Coronary artery (tissue), 2 donors: ENCODE measurements at regions not wholly inside any gene's neighbourhood (a gene's known extent, or its start where the extent isn't known, plus 50 kb on each side); places are given as distances from the start of the nearest gene placed in this dataset.
A peak's percentile ranks its signal among the peaks of the same experiment; 100 is the strongest.

Experiments used
- DNase-seq: peaks from one replicate; pipeline ENCODE4 v3.0.0-alpha.2; 2017; ENCODE audit warnings: low spot score
- H3K27ac ChIP-seq, 2 donors: fragments of 200-600 bp; sonication (generic); one replicate each; pipeline ENCODE4 v1.5.1; 2016 to 2019
- H3K4me3 ChIP-seq: fragments of 200-600 bp; sonication (generic); 2 replicates; pipeline ENCODE4 v1.5.1; 2016; ENCODE audit warnings: mild to moderate bottlenecking, moderate library complexity
- TF ChIP-seq, protein P1 (sequence below): fragments of 200-600 bp; sonication (generic); IDR thresholded peaks from one replicate; pipeline ENCODE4 v1.5.1; 2019; ENCODE audit warnings: antibody characterized with exemption

- TF ChIP-seq, protein P1, sequence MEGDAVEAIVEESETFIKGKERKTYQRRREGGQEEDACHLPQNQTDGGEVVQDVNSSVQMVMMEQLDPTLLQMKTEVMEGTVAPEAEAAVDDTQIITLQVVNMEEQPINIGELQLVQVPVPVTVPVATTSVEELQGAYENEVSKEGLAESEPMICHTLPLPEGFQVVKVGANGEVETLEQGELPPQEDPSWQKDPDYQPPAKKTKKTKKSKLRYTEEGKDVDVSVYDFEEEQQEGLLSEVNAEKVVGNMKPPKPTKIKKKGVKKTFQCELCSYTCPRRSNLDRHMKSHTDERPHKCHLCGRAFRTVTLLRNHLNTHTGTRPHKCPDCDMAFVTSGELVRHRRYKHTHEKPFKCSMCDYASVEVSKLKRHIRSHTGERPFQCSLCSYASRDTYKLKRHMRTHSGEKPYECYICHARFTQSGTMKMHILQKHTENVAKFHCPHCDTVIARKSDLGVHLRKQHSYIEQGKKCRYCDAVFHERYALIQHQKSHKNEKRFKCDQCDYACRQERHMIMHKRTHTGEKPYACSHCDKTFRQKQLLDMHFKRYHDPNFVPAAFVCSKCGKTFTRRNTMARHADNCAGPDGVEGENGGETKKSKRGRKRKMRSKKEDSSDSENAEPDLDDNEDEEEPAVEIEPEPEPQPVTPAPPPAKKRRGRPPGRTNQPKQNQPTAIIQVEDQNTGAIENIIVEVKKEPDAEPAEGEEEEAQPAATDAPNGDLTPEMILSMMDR, result no peak
These were observed 122.3 kb upstream of the PRR20G start for GRCh38 chr3:127410137-127410488.

DNA sequence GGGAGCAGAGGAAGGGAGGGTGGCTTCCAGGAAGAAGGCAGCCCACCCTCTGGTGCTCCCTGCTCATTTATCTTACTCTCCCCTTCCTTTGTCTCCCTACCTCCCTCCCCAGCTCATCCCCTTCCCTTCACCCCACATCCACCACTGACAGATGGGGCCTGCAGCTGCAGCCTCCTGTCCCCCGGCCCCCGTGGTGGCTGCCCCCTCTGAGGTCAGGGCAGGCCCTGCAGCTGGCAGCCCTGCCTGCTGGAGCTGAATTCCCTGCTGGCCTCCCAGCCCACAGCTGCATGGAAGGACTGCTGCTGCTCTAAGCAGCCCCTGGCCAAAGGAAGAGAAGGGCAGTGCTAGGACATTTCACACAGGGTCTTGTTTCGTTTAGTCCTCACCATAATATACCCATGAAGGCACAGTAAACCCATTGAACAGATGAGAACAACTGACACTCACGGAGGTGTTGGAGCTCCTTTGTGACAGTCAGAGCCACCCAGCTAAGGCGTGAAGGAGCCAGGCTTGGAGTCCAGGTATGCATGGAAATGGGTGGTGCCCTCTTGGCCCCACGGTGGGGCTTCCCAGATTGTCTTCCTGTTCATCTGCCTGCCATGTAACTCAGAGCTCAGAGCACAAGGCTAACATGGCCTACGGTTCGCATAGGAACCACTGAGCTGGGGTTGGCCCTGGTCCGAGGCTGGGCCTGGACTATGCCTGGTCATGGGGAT lies 121.7 kb upstream of the PRR20G start:
- TF ChIP-seq, protein P1, result no peak
- Histone ChIP-seq H3K4me3 (no peak overlapping the region), H3K27ac (no peak overlapping the region)
- DNase-seq, result no peak

More at GRCh38 chr3:127410137-127410488, 122.3 kb upstream of the PRR20G start:
- DNase-seq, result no peak
- Histone ChIP-seq H3K27ac (no peak overlapping the region), H3K4me3 (no peak overlapping the region)

DNA sequence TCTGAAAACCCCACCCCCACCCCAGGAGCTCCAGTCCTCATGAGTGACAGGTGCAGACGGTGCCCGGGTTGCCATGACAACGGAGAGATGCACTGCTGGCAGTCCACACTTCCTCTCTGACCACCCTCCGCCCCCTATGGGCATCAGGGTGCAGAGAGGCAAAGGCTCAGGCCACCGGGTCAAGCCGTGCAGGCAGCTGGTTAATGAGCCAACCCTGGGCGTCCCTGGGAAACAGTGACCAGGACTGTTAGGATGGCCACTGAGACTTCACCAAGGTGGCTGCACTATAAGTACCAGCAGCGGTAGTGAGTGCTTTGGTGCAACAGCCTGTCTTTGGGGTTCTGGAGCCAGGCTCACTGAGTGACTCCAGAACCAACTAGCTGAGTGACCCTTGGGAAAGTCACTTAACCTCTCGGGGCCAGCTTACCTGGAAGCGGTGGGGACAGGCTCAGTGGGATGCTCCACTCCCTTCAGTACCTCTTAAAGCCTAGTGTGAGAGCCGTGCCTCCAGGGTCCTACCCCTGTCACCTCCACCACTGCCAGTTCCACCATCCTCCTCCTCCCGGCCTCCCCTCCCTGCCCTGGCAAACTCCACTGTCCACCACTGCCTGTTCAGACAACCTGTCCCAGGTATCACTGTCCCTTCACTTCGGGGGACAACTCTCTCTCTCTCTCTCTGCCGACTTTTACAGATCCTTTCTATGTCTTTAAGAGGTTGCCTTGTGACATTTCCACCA lies 121.0 kb upstream of the PRR20G start:
- Histone ChIP-seq H3K27ac (no peak overlapping the region), H3K4me3 (no peak overlapping the region)
- TF ChIP-seq, protein P1, result no peak
- DNase-seq, result peak; percentile 58

- DNase-seq, result no peak
- TF ChIP-seq, protein P1, result no peak
- H3K4me3 ChIP-seq, result no peak overlapping the region
- no peak overlapping the region for H3K27ac ChIP-seq
These were observed 120.3 kb upstream of the PRR20G start for GRCh38 chr3:127408022-127408683.

GRCh38 chr3:127407026-127407939 lies 119.4 kb upstream of the PRR20G start:
- TF ChIP-seq, protein P1, result no peak
- Histone ChIP-seq H3K27ac (no peak overlapping the region), H3K4me3 (no peak overlapping the region)
- peak; percentile 36 for DNase-seq

- no peak for DNase-seq
These were observed 118.6 kb upstream of the PRR20G start for GRCh38 chr3:127406309-127407025.

More at GRCh38 chr3:127406309-127407025, 118.6 kb upstream of the PRR20G start:
- no peak overlapping the region for H3K27ac ChIP-seq
- no peak overlapping the region for H3K4me3 ChIP-seq
- TF ChIP-seq, protein P1, result no peak
